K562 (cell line): ENCODE measurements at regions not wholly inside any gene's neighbourhood (a gene's known extent, or its start where the extent isn't known, plus 50 kb on each side); places are given as distances from the start of the nearest gene placed in this dataset.

Experiments
- ATAC-seq: fragments of 200-7000 bp; cut with Tn5 transposase; 3 replicates; pipeline ENCODE4 v1.9.1; 2020; ENCODE audit warnings: moderate library complexity
- BruUV-seq: library from RNA; stranded (reverse); fragments of 400-500 nt; replicated peaks from 2 replicates; lab custom pipeline; 2021; lab: Mats Ljungman, UMichigan
- CTCF ChIA-PET: fragments of 300-600 bp; formaldehyde crosslinking; extraction: SDS; loops from one replicate; lab custom pipeline; 2021; ENCODE audit warnings: low intra/inter-chr PET ratio; lab: Yijun Ruan, JAX
- POLR2A ChIA-PET: fragments of 300-600, 350-650 bp; sonication (Branson Sonifier 250); formaldehyde crosslinking; extraction: SDS; loops from one replicate; lab custom pipeline; 2021; ENCODE audit warnings: antibody characterized with exemption, inconsistent platforms; lab: Yijun Ruan, JAX
- DNase-seq, 4 experiments: peaks; one replicate each; pipeline versions ENCODE4 v3.0.0 to v3.0.0-alpha.2; 2011 to 2018; ENCODE audit warnings: low spot score in 3 of 4, mixed read lengths in 3 of 4; ENCODE audit errors: extremely low read depth in 1 of 4
- FAIRE-seq: peaks from 2 replicates; lab custom pipeline; 2011; peaks lifted over from hg19 to GRCh38; lab: Jason Lieb, UNC
- H2AFZ ChIP-seq: 2 replicates; pipeline ENCODE4 v1.6.0; 2011; ENCODE audit warnings: low read depth, low read length, control low read depth, inconsistent platforms
- H3K27ac ChIP-seq: fragments of 200-600 bp; 3 replicates; pipeline ENCODE4 v1.8.0; 2011; ENCODE audit warnings: low read depth, mild to moderate bottlenecking, control low read depth, inconsistent platforms, low read length, moderate library complexity, mixed read lengths; ENCODE audit errors: extremely low read depth
- H3K27me3 ChIP-seq, 2 experiments: fragments of 300-600 bp in 1 of 2; 2 replicates in 1 of 2; 3 replicates in 1 of 2; pipeline versions ENCODE4 v1.6.0 to v1.8.0; 2011; ENCODE audit warnings: inconsistent platforms in 2 of 2, low read length in 2 of 2, mild to moderate bottlenecking in 1 of 2, mixed read lengths in 1 of 2, moderate library complexity in 1 of 2; ENCODE audit not compliant: control insufficient read depth in 2 of 2, insufficient read depth in 2 of 2
- H3K36me3 ChIP-seq: fragments of 300-600 bp; 3 replicates; pipeline ENCODE4 v1.8.0; 2011; ENCODE audit warnings: mild to moderate bottlenecking, low read length, inconsistent platforms; ENCODE audit not compliant: control insufficient read depth, insufficient read depth
- H3K4me1 ChIP-seq, 2 experiments: fragments of 200-600 bp in 1 of 2; replicated peaks in 1 of 2; 2 replicates in 1 of 2; 3 replicates in 1 of 2; pipeline versions ENCODE4 v1.5.1 to v1.8.0; 2011; ENCODE audit warnings: inconsistent platforms in 2 of 2, low read length in 2 of 2, mild to moderate bottlenecking in 1 of 2, mixed read lengths in 1 of 2, moderate library complexity in 1 of 2; ENCODE audit not compliant: control insufficient read depth in 2 of 2, insufficient read depth in 2 of 2
- H3K4me2 ChIP-seq: 2 replicates; pipeline ENCODE4 v1.6.1; 2011; ENCODE audit warnings: low read length, control low read depth, inconsistent platforms, mixed read lengths; ENCODE audit not compliant: insufficient read depth
- H3K4me3 ChIP-seq: fragments of 200-600 bp; sonication (generic), shearing (Covaris generic); 2 replicates; pipeline ENCODE4 v1.5.1; 2016; ENCODE audit warnings: control low read depth, inconsistent platforms
- H3K79me2 ChIP-seq: fragments of 200-600 bp; 3 replicates; pipeline ENCODE4 v1.8.0; 2011; ENCODE audit warnings: low read length, inconsistent platforms; ENCODE audit not compliant: control insufficient read depth, insufficient read depth
- H3K9ac ChIP-seq, 2 experiments: 2 replicates each; pipeline versions ENCODE4 v1.6.0 to v1.6.1; 2011; ENCODE audit warnings: low read depth in 2 of 2, low read length in 2 of 2, control low read depth in 1 of 2, inconsistent platforms in 1 of 2, mild to moderate bottlenecking in 1 of 2, mixed read lengths in 1 of 2; ENCODE audit not compliant: insufficient read depth in 1 of 2
- H3K9me1 ChIP-seq: one replicate; pipeline ENCODE4 v1.6.0; 2011; ENCODE audit warnings: inconsistent platforms, mild to moderate bottlenecking, low read length, moderate library complexity; ENCODE audit not compliant: control insufficient read depth, insufficient read depth
- H3K9me3 ChIP-seq: replicated peaks from 2 replicates; pipeline ENCODE4 v1.5.1; 2011; ENCODE audit warnings: low read depth, low read length, inconsistent platforms; ENCODE audit not compliant: control insufficient read depth, insufficient read depth
- H4K20me1 ChIP-seq: replicated peaks from 2 replicates; pipeline ENCODE4 v1.6.1; 2011; ENCODE audit warnings: low read length, inconsistent platforms, mixed read lengths; ENCODE audit not compliant: control insufficient read depth, insufficient read depth
- CLOCK ChIP-seq: fragments of 250-450 bp; sonication (Bioruptor Pico); IDR thresholded peaks from 2 replicates; pipeline ENCODE4 v1.4.0; 2020; ENCODE audit warnings: mild to moderate bottlenecking, moderate library complexity, borderline replicate concordance
- CSDE1 ChIP-seq, 2 experiments: fragments of 450-650 bp; IDR thresholded peaks; 2 replicates each; pipeline ENCODE4 v1.6.1; 2016; ENCODE audit warnings: mild to moderate bottlenecking in 1 of 2
- MEF2A ChIP-seq: IDR thresholded peaks from 2 replicates; pipeline ENCODE4 v1.6.1; 2011; ENCODE audit warnings: low read depth, mild to moderate bottlenecking, low read length, moderate library complexity; ENCODE audit not compliant: control insufficient read depth
- POLR3A ChIP-seq: IDR thresholded peaks from 2 replicates; pipeline ENCODE4 v1.6.1; 2011; ENCODE audit warnings: borderline replicate concordance, mild to moderate bottlenecking, moderate library complexity; ENCODE audit not compliant: insufficient read length, insufficient read depth; ENCODE audit errors: extremely low read depth
- THRB ChIP-seq: fragments of 450-650 bp; formaldehyde crosslinking; conservative IDR thresholded peaks from 2 replicates; pipeline ENCODE4 v1.4.0; 2022; ENCODE audit warnings: mild to moderate bottlenecking, missing genetic modification characterization
- ZNF79 ChIP-seq: fragments of 250-450 bp; sonication (Bioruptor Pico); IDR thresholded peaks from 2 replicates; pipeline ENCODE4 v1.4.0; 2020; ENCODE audit warnings: low read depth, mild to moderate bottlenecking, moderate library complexity
- WGBS: fragments of 100-300 bp; shearing (Covaris generic); methylation state at CpG from one replicate; pipeline ENCODE4 v1.1.6; 2016; ENCODE audit warnings: low coverage, mixed read lengths; ENCODE audit not compliant: insufficient coverage; ENCODE audit errors: missing lambda C conversion rate; 5-methylcytosine and 5-hydroxymethylcytosine counted together
- in situ Hi-C: fragments of 300-500 bp; cut with MboI; formaldehyde crosslinking; loops from 4 replicates; pipeline ENCODE4 v1.15.0; 2018; ENCODE audit warnings: inconsistent platforms, mixed read lengths
- intact Hi-C: fragments of 100-400 bp; cut with micrococcal nuclease; formaldehyde crosslinking; loops from 2 replicates; pipeline ENCODE4 v1.14.2; 2022
- TF ChIP-seq, protein P1 (sequence below): sonication (generic); formaldehyde crosslinking; IDR thresholded peaks from 2 replicates; pipeline ENCODE4 v1.8.0; 2022; ENCODE audit warnings: mild to moderate bottlenecking, low read depth, missing genetic modification reagents

DNA sequence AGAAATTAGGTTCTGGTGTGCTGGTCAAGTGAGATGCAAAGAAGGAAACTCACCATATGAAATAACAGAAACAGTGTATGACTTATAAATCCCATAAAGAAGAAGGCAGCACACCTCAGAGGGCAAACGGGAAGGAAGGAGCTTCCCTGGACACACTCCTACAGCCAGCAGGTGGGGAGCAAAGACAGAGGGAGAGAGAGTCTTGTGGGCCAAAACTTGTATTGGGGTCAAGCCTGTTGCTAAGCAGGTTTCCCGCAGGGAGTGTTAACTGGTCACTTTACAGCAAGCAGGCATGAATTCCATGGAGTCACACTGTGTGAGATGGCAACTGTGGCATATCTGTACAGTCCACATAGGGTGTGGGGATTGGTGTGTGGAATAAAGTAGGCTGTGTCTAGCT, 222.9 kb upstream of the NDN start:
- in situ Hi-C loops, result no loop called here
- H3K27me3 ChIP-seq, result no peaks in the 10 kb centered on the region
- no peak for DNase-seq
- H3K9me1 ChIP-seq, result no peaks in the 10 kb centered on the region
- ChIA-PET CTCF (no interaction called here), POLR2A (no interaction called here)
- H3K4me2 ChIP-seq, result no peak overlapping the region
- H3K9ac ChIP-seq, result no peak overlapping the region
- TF ChIP-seq THRB (CRISPR knock-in tag) (no peak), POLR3A (no peak), ZNF79 (CRISPR knock-in tag) (no peak), CSDE1 (IDR thresholded peaks at IDR 0.05) (no peak), CLOCK (CRISPR knock-in tag) (no peak), MEF2A (no peak)
- TF ChIP-seq, protein P1, sequence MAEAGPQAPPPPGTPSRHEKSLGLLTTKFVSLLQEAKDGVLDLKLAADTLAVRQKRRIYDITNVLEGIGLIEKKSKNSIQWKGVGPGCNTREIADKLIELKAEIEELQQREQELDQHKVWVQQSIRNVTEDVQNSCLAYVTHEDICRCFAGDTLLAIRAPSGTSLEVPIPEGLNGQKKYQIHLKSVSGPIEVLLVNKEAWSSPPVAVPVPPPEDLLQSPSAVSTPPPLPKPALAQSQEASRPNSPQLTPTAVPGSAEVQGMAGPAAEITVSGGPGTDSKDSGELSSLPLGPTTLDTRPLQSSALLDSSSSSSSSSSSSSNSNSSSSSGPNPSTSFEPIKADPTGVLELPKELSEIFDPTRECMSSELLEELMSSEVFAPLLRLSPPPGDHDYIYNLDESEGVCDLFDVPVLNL, result no peak
- no peak for FAIRE-seq
- H4K20me1 ChIP-seq, result no peaks in the 10 kb centered on the region
- no peak overlapping the region for H3K4me3 ChIP-seq
- ATAC-seq, result no peak
- no peaks in the 10 kb centered on the region for H3K36me3 ChIP-seq
- intact Hi-C loops, result no loop called here
- WGBS, result 0% methylated on average over 2 of the region's 2 CpGs
- no TSS peak for BruUV-seq
- no peaks in the 10 kb centered on the region for H3K79me2 ChIP-seq
- H2AFZ ChIP-seq, result no peak overlapping the region
- H3K27ac ChIP-seq, result no peak overlapping the region
- H3K4me1 ChIP-seq, result no peaks in the 10 kb centered on the region
- H3K9me3 ChIP-seq, result no peaks in the 10 kb centered on the region
